ENCODE measurements at regions not wholly inside any gene's neighbourhood (a gene's known extent, or its start where the extent isn't known, plus 50 kb on each side); places are given as distances from the start of the nearest gene placed in this dataset.

GRCh38 chr5:160491438-160491837, 69.8 kb downstream of the PTTG1 start:
- Histone ChIP-seq H4K20me1 (replicated peaks; ENCODE audit: insufficient read depth) (no peaks in the 10 kb centered on the region), H3K27ac (ENCODE audit: low read depth) (no peak overlapping the region), H3K9me2 (ENCODE audit: insufficient read depth) (0 out of 2 replicates have a peak, but pooled peaks cover 4% of the 10 kb centered on the region), H3K4me1 (ENCODE audit: insufficient read depth) (peaks cover under 1% of the 10 kb centered on the region; the same call in 1 of the 2 replicates), H3K36me3 (ENCODE audit: insufficient read depth) (no peaks in the 10 kb centered on the region), H3F3A (replicated peaks; ENCODE audit: low read depth) (no peaks in the 10 kb centered on the region), H3K4me3 (no peak overlapping the region), H2AFZ (no peak overlapping the region), H3K27me3 (ENCODE audit: insufficient read depth) (no peaks in the 10 kb centered on the region), H3K79me2 (replicated peaks; ENCODE audit: insufficient read depth) (no peaks in the 10 kb centered on the region), H3K4me2 (no peak overlapping the region)
- H3K4me1 Mint-ChIP-seq: peaks cover 5% of the 10 kb centered on the region; the same call in 1 of the 3 replicates
- no peaks in the 10 kb centered on the region for H3K36me3 Mint-ChIP-seq (ENCODE audit: low read depth)
- H3K27ac Mint-ChIP-seq: no peak overlapping the region
- no peak overlapping the region for H3K4me3 Mint-ChIP-seq
- DNase-seq (ENCODE audit: low spot score) (no peak), ATAC-seq (no peak)
- TF ChIP-seq ZNF462 (CRISPR knock-in tag; IDR thresholded peaks at IDR 0.05) (no peak), EZH2phosphoT487 (IDR thresholded peaks at IDR 0.05; ENCODE audit: unreplicated experiment) (no peak), NANOG (IDR thresholded peaks at IDR 0.05; ENCODE audit: borderline replicate concordance) (no peak), EZH2 (IDR thresholded peaks at IDR 0.05; ENCODE audit: low read depth, unreplicated experiment) (no peak), JUNB (IDR thresholded peaks at IDR 0.05; ENCODE audit: unreplicated experiment) (no peak), ZNF331 (CRISPR knock-in tag; IDR thresholded peaks at IDR 0.05; ENCODE audit: low read depth) (no peak)
- H3K27me3 Mint-ChIP-seq (ENCODE audit: insufficient read depth, low read depth, poor library complexity): peaks cover 2% of the 10 kb centered on the region
- no peaks in the 10 kb centered on the region for H3K9me3 Mint-ChIP-seq

GRCh38 chr5:160492565-160492964, 70.9 kb downstream of the PTTG1 start:
- Histone ChIP-seq H3K79me2 (replicated peaks; ENCODE audit: insufficient read depth) (no peaks in the 10 kb centered on the region), H3K9me2 (ENCODE audit: insufficient read depth) (0 out of 2 replicates have a peak, but pooled peaks cover 4% of the 10 kb centered on the region), H3F3A (replicated peaks; ENCODE audit: low read depth) (no peaks in the 10 kb centered on the region), H2AFZ (no peak overlapping the region), H4K20me1 (replicated peaks; ENCODE audit: insufficient read depth) (no peaks in the 10 kb centered on the region), H3K4me3 (no peak overlapping the region), H3K27ac (ENCODE audit: low read depth) (no peak overlapping the region), H3K4me2 (no peak overlapping the region), H3K36me3 (ENCODE audit: insufficient read depth) (no peaks in the 10 kb centered on the region), H3K4me1 (ENCODE audit: insufficient read depth) (no peaks in the 10 kb centered on the region), H3K27me3 (ENCODE audit: insufficient read depth) (no peaks in the 10 kb centered on the region)
- no peak for DNase-seq (ENCODE audit: low spot score)
- Mint-ChIP-seq H3K36me3 (ENCODE audit: low read depth) (no peaks in the 10 kb centered on the region), H3K9me3 (no peaks in the 10 kb centered on the region), H3K27ac (no peak overlapping the region), H3K4me3 (no peak overlapping the region), H3K4me1 (peaks cover 5% of the 10 kb centered on the region; the same call in 1 of the 3 replicates), H3K27me3 (ENCODE audit: insufficient read depth, low read depth, poor library complexity) (peaks cover 2% of the 10 kb centered on the region)
- ATAC-seq: no peak
- TF ChIP-seq POLR2AphosphoS5 (IDR thresholded peaks at IDR 0.05; ENCODE audit: low read depth): no peak
- no peak for TF ChIP-seq EZH2phosphoT487 (IDR thresholded peaks at IDR 0.05; ENCODE audit: unreplicated experiment)
- TF ChIP-seq ZNF462 (CRISPR knock-in tag; IDR thresholded peaks at IDR 0.05): no peak

Data from GM23338 (cell line).